Panc1 (cell line): ENCODE measurements at regions not wholly inside any gene's neighbourhood (a gene's known extent, or its start where the extent isn't known, plus 50 kb on each side); places are given as distances from the start of the nearest gene placed in this dataset.

Experiments
- ATAC-seq: fragments of 200-7000 bp; cut with Tn5 transposase; 2 replicates; pipeline ENCODE4 v1.9.1; 2020; ENCODE audit warnings: mild to moderate bottlenecking, moderate library complexity
- BruUV-seq: library from RNA; stranded (reverse); fragments of 400-500 nt; replicated peaks from 2 replicates; lab custom pipeline; 2021; lab: Mats Ljungman, UMichigan
- CTCF ChIA-PET: fragments of 300-600 bp; sonication (Branson Sonifier 250); formaldehyde crosslinking; loops from one replicate; lab custom pipeline; 2022; ENCODE audit warnings: antibody characterized with exemption; lab: Charles Lee
- POLR2A ChIA-PET: fragments of 300-600 bp; sonication (Branson Sonifier 250); formaldehyde crosslinking; loops from one replicate; lab custom pipeline; 2022; ENCODE audit warnings: antibody characterized with exemption; lab: Charles Lee
- DNase-seq: peaks from one replicate; pipeline ENCODE4 v3.0.0-alpha.2; 2010; ENCODE audit warnings: low read depth, low spot score
- H3K27ac ChIP-seq: 2 replicates; pipeline ENCODE4 v1.5.1; 2011; ENCODE audit warnings: mild to moderate bottlenecking, low read length, inconsistent platforms
- H3K27me3 ChIP-seq: fragments of 200-500 bp; sonication (Bioruptor generic); 2 replicates; pipeline ENCODE4 v1.6.0; 2014; ENCODE audit warnings: low read length, inconsistent platforms; ENCODE audit not compliant: control insufficient read depth, insufficient read depth
- H3K36me3 ChIP-seq: fragments of 200-500 bp; sonication (Bioruptor generic); 2 replicates; pipeline ENCODE4 v1.5.1; 2014; ENCODE audit warnings: inconsistent platforms, mild to moderate bottlenecking, low read length, moderate library complexity; ENCODE audit not compliant: control insufficient read depth, insufficient read depth
- H3K4me1 ChIP-seq: 2 replicates; pipeline ENCODE4 v1.5.1; 2011; ENCODE audit warnings: inconsistent platforms, mild to moderate bottlenecking, low read length, moderate library complexity; ENCODE audit not compliant: control insufficient read depth, insufficient read depth
- H3K4me3 ChIP-seq, 2 experiments: 2 replicates each; pipeline ENCODE4 v1.5.1; 2011 to 2012; ENCODE audit warnings: low read depth in 2 of 2, low read length in 2 of 2, mild to moderate bottlenecking in 2 of 2, inconsistent platforms in 1 of 2, moderate library complexity in 1 of 2
- H3K9me3 ChIP-seq: fragments of 200-500 bp; sonication (Bioruptor generic); 2 replicates; pipeline ENCODE4 v1.5.1; 2014; ENCODE audit warnings: low read depth, mild to moderate bottlenecking, inconsistent platforms, low read length, moderate library complexity; ENCODE audit not compliant: control insufficient read depth, insufficient read depth
- CTCF ChIP-seq: fragments of 450-650 bp; IDR thresholded peaks from 2 replicates; pipeline ENCODE4 v1.5.1; 2017; ENCODE audit warnings: mild to moderate bottlenecking
- POLR2AphosphoS5 ChIP-seq: IDR thresholded peaks from 2 replicates; pipeline ENCODE4 v1.6.1; 2012; ENCODE audit warnings: mild to moderate bottlenecking, low read depth, low read length, moderate library complexity
- REST ChIP-seq, 2 experiments: IDR thresholded peaks; 2 replicates each; pipeline ENCODE4 v1.6.1; 2011 to 2012; ENCODE audit warnings: low read depth in 2 of 2, control low read depth in 1 of 2, low read length in 1 of 2, mild to moderate bottlenecking in 1 of 2, moderate library complexity in 1 of 2; ENCODE audit not compliant: insufficient read depth in 1 of 2
- SIN3A ChIP-seq: IDR thresholded peaks from 2 replicates; pipeline ENCODE4 v1.6.1; 2012; ENCODE audit warnings: low read depth, mild to moderate bottlenecking, low read length, moderate library complexity, borderline replicate concordance; ENCODE audit not compliant: insufficient read depth
- TCF7L2 ChIP-seq: IDR thresholded peaks from 2 replicates; pipeline ENCODE4 v1.6.1; 2011; ENCODE audit warnings: mild to moderate bottlenecking, low read depth, low read length, inconsistent platforms
- in situ Hi-C: cut with HindIII; loops from 2 replicates; pipeline ENCODE4 v1.10.0; 2016; ENCODE audit warnings: low sequenced_read_pairs, low pct_unique_long_range_greater_than_20kb
- intact Hi-C: fragments of 100-400 bp; cut with micrococcal nuclease; formaldehyde crosslinking; loops from one replicate; pipeline ENCODE4 v1.10.0; 2022; ENCODE audit not compliant: unreplicated experiment

DNA sequence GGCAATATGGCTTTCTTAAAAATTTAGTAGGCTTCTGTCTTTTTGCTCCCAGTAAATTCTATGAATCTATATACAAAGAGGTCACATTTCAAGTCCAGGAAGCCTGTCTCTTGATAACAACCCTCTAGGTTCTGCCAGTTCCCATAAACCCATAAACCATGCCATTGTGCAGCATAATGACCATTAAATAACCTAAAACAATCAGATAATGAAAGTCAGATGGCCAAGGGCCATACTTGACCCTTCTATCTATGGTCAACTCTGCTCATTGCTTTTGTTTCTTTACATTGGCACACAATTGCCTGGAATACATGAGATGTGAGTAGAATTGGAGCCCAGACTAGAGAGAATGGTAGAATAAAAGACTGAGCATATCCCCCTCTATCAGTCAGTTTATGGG lies 305.4 kb upstream of the KIF2A start:
- H3K9me3 ChIP-seq = no peaks in the 10 kb centered on the region
- ChIA-PET CTCF (no interaction called here), POLR2A (no interaction called here)
- TF ChIP-seq SIN3A (no peak), REST (IDR thresholded peaks at IDR 0.05; ENCODE audit: insufficient read depth in 1 of 2, low read depth in 2 of 2, low read length in 1 of 2) (no peak), CTCF (no peak), TCF7L2 (no peak), POLR2AphosphoS5 (no peak)
- DNase-seq (no peak), ATAC-seq (no peak)
- no peaks in the 10 kb centered on the region for H3K36me3 ChIP-seq
- H3K4me1 ChIP-seq = no peaks in the 10 kb centered on the region
- no TSS peak for BruUV-seq
- no peak overlapping the region for H3K27ac ChIP-seq
- no peak overlapping the region for H3K4me3 ChIP-seq
- peaks cover 4% of the 10 kb centered on the region for H3K27me3 ChIP-seq
- intact Hi-C loops (no loop called here), in situ Hi-C loops (no loop called here)

DNA sequence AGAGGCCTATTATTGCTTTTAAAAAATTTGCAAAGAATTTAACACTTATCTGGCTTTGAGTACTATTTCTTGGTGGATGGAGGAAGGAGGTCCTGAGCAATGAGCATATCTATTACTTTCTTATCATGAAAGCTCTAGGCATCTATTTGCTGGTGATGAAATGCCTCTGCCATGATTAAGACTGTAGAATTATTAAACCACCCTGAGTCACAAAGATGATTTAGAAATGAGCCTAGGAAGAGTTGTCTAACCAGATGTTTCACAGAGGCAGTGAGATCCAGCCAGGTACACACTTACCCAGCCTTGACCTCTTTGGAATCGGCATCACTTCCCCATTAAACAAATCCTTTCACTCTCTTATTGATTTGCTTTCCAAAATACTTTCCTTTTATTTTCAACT lies 304.4 kb upstream of the KIF2A start:
- TF ChIP-seq POLR2AphosphoS5 (no peak), SIN3A (no peak), CTCF (no peak), TCF7L2 (no peak), REST (IDR thresholded peaks at IDR 0.05; ENCODE audit: insufficient read depth in 1 of 2, low read depth in 2 of 2, low read length in 1 of 2) (no peak)
- ChIA-PET POLR2A (no interaction called here), CTCF (no interaction called here)
- peaks cover 8% of the 10 kb centered on the region for H3K27me3 ChIP-seq
- intact Hi-C loops (no loop called here), in situ Hi-C loops (no loop called here)
- DNase-seq (no peak), ATAC-seq (no peak)
- no peak overlapping the region for H3K27ac ChIP-seq
- BruUV-seq = no TSS peak
- H3K4me3 ChIP-seq = no peak overlapping the region
- H3K36me3 ChIP-seq = no peaks in the 10 kb centered on the region
- no peaks in the 10 kb centered on the region for H3K4me1 ChIP-seq
- no peaks in the 10 kb centered on the region for H3K9me3 ChIP-seq
